ENCODE measurements at regions not wholly inside any gene's neighbourhood (a gene's known extent, or its start where the extent isn't known, plus 50 kb on each side); places are given as distances from the start of the nearest gene placed in this dataset.

DNA sequence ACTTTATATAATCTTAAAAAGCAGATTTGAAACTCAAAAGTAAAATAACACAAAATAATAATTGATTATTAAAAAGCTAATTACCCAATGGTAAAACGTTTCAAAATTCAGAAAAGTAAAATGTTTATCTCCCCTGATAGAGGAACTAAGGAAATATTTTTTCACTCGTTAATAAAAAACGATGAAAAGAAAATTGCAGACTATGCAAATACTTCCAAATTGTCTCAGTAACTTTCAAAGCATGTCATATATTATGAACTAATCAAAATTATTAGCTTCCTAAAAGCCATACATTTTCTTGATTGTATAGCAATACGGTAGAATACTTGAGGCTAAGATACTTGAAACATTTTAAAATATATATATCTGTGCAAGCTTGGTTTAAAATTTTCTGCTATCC, 366.3 kb downstream of the TLL1 start:
- BruUV-seq (replicated peaks) = no TSS peak
- no peak for ATAC-seq
- Histone ChIP-seq H4K20me1 (ENCODE audit: insufficient read depth, low read length) (no peaks in the 10 kb centered on the region), H3K9me3 (ENCODE audit: low read length) (no peaks in the 10 kb centered on the region), H3K27me3 (ENCODE audit: control insufficient read depth in 1 of 2, insufficient read depth in 2 of 2, low read length in 2 of 2) (no peaks in the 10 kb centered on the region), H3K4me3 (replicated peaks in 1 of 3; ENCODE audit: insufficient read depth in 1 of 3, low read depth in 2 of 3, low read length in 3 of 3) (no peak overlapping the region), H3K27ac (ENCODE audit: extremely low read length, insufficient read depth, low read length) (no peak overlapping the region), H3K79me2 (ENCODE audit: insufficient read depth, low read length) (no peaks in the 10 kb centered on the region), H3K9ac (ENCODE audit: insufficient read depth, low read depth, low read length) (no peak overlapping the region), H3K4me1 (ENCODE audit: insufficient read depth, low read length) (no peaks in the 10 kb centered on the region), H2AFZ (ENCODE audit: low read length) (no peak overlapping the region), H3K36me3 (replicated peaks in 1 of 2; ENCODE audit: control insufficient read depth in 1 of 2, insufficient read depth in 2 of 2, low read length in 2 of 2) (no peaks in the 10 kb centered on the region), H3K4me2 (ENCODE audit: low read depth, low read length) (no peak overlapping the region)
- TF ChIP-seq CHD4 (IDR thresholded peaks at IDR 0.05; ENCODE audit: borderline replicate concordance, low read length) = no peak
- no peak for TF ChIP-seq POGZ (CRISPR knock-in tag; IDR thresholded peaks at IDR 0.05)
- TF ChIP-seq MAFK (conservative IDR thresholded peaks at IDR 0.05 in 1 of 2, IDR thresholded peaks at IDR 0.05 in 1 of 2; ENCODE audit: low read length in 2 of 2) = peak; percentile 47 to 71; a peak in 3 of 4 replicates
- TF ChIP-seq MAFF (IDR thresholded peaks at IDR 0.05; ENCODE audit: low read depth, low read length) = peak; percentile 55; the same call in 1 of the 2 replicates
- ChIA-PET POLR2A (no interaction called here), CTCF (ENCODE audit: low intra/inter-chr PET ratio, low total read pairs) (no interaction called here)
- intact Hi-C loops (cut with micrococcal nuclease; ENCODE audit: unreplicated experiment) = no loop called here
- DNase-seq (ENCODE audit: low spot score) = no peak
- in situ Hi-C loops (cut with HindIII; ENCODE audit: extremely low pct_ligation_motif_present, low pct_unique_long_range_greater_than_20kb) = no loop called here
- 24% methylated on average over 4 of the region's 4 CpGs for WGBS (ENCODE audit: low lambda C conversion rate)
- no peak for FAIRE-seq

GRCh38 chr4:166252487-166253402, 379.7 kb downstream of the TLL1 start:
- Histone ChIP-seq H3K4me1 (ENCODE audit: insufficient read depth, low read length) (no peaks in the 10 kb centered on the region), H3K27me3 (ENCODE audit: control insufficient read depth in 1 of 2, insufficient read depth in 2 of 2, low read length in 2 of 2) (no peaks in the 10 kb centered on the region), H3K79me2 (ENCODE audit: insufficient read depth, low read length) (no peaks in the 10 kb centered on the region), H3K4me3 (replicated peaks in 1 of 3; ENCODE audit: insufficient read depth in 1 of 3, low read depth in 2 of 3, low read length in 3 of 3) (no peak overlapping the region), H3K9me3 (ENCODE audit: low read length) (no peaks in the 10 kb centered on the region), H4K20me1 (ENCODE audit: insufficient read depth, low read length) (no peaks in the 10 kb centered on the region), H3K36me3 (replicated peaks in 1 of 2; ENCODE audit: control insufficient read depth in 1 of 2, insufficient read depth in 2 of 2, low read length in 2 of 2) (no peaks in the 10 kb centered on the region), H3K9ac (ENCODE audit: insufficient read depth, low read depth, low read length) (no peak overlapping the region), H3K27ac (ENCODE audit: extremely low read length, insufficient read depth, low read length) (no peak overlapping the region), H3K4me2 (ENCODE audit: low read depth, low read length) (no peak overlapping the region), H2AFZ (ENCODE audit: low read length) (no peak overlapping the region)
- WGBS (ENCODE audit: low lambda C conversion rate) = 40% methylated on average over 4 of the region's 4 CpGs
- CTCF ChIA-PET (ENCODE audit: low intra/inter-chr PET ratio, low total read pairs) = interaction anchor here (2.2 kb wide), 1 partner anchor 87 kb away, joined by 24 read pairs; no protein-coding TSS in a partner anchor
- DNase-seq (ENCODE audit: low spot score) = peak; percentile 10
- peak; percentile 47; the same call in 1 of the 3 replicates for ATAC-seq
- POLR2A ChIA-PET = no interaction called here
- FAIRE-seq = no peak
- intact Hi-C loops (cut with micrococcal nuclease; ENCODE audit: unreplicated experiment) (loop anchor here (1.0 to 10.0 kb wide), 3 partner anchors 86 to 716 kb away; no protein-coding TSS in a partner anchor), in situ Hi-C loops (cut with HindIII; ENCODE audit: extremely low pct_ligation_motif_present, low pct_unique_long_range_greater_than_20kb) (no loop called here)
- BruUV-seq (replicated peaks) = no TSS peak
- TF ChIP-seq UBTF (CRISPR knock-in tag; IDR thresholded peaks at IDR 0.05) = no peak
- no peak for TF ChIP-seq EEA1 (CRISPR knock-in tag; IDR thresholded peaks at IDR 0.05; ENCODE audit: borderline replicate concordance)
- TF ChIP-seq, protein P1, sequence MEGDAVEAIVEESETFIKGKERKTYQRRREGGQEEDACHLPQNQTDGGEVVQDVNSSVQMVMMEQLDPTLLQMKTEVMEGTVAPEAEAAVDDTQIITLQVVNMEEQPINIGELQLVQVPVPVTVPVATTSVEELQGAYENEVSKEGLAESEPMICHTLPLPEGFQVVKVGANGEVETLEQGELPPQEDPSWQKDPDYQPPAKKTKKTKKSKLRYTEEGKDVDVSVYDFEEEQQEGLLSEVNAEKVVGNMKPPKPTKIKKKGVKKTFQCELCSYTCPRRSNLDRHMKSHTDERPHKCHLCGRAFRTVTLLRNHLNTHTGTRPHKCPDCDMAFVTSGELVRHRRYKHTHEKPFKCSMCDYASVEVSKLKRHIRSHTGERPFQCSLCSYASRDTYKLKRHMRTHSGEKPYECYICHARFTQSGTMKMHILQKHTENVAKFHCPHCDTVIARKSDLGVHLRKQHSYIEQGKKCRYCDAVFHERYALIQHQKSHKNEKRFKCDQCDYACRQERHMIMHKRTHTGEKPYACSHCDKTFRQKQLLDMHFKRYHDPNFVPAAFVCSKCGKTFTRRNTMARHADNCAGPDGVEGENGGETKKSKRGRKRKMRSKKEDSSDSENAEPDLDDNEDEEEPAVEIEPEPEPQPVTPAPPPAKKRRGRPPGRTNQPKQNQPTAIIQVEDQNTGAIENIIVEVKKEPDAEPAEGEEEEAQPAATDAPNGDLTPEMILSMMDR (CRISPR knock-in tag; IDR thresholded peaks at IDR 0.05) = peak; percentile 46
- no peak for TF ChIP-seq BCLAF1 (IDR thresholded peaks at IDR 0.05)
- no peak for TF ChIP-seq ZNF709 (CRISPR knock-in tag; IDR thresholded peaks at IDR 0.05)
- no peak for TF ChIP-seq ZNF3 (CRISPR knock-in tag; IDR thresholded peaks at IDR 0.05)
- TF ChIP-seq MAFF (IDR thresholded peaks at IDR 0.05; ENCODE audit: low read depth, low read length) = peak; percentile 84
